HAP-1 (cell line): ENCODE measurements at regions not wholly inside any gene's neighbourhood (a gene's known extent, or its start where the extent isn't known, plus 50 kb on each side); places are given as distances from the start of the nearest gene placed in this dataset.

Source experiments
- DNase-seq, 2 experiments: peaks; one replicate each; pipeline ENCODE4 v3.0.0-alpha.2; 2016 to 2020; ENCODE audit warnings: low spot score in 2 of 2
- H3K27me3 ChIP-seq: fragments of 250-450 bp; sonication (Bioruptor Pico); 2 replicates; pipeline ENCODE4 v1.5.1; 2020; ENCODE audit warnings: low read depth, mild to moderate bottlenecking, moderate library complexity
- H3K36me3 ChIP-seq: fragments of 250-450 bp; sonication (Bioruptor Pico); replicated peaks from 2 replicates; pipeline ENCODE4 v1.5.1; 2020; ENCODE audit warnings: mild to moderate bottlenecking
- H3K4me1 ChIP-seq: fragments of 250-450 bp; sonication (Bioruptor Pico); 2 replicates; pipeline ENCODE4 v1.5.1; 2020; ENCODE audit warnings: mild to moderate bottlenecking
- H3K4me3 ChIP-seq: fragments of 250-450 bp; sonication (Bioruptor Pico); 2 replicates; pipeline ENCODE4 v1.5.1; 2020; ENCODE audit warnings: mild to moderate bottlenecking, moderate library complexity
- H3K9me3 ChIP-seq: fragments of 250-450 bp; sonication (Bioruptor Pico); 2 replicates; pipeline ENCODE4 v1.5.1; 2020; ENCODE audit warnings: mild to moderate bottlenecking, moderate library complexity
- in situ Hi-C: fragments of 300-500 bp; cut with MboI; formaldehyde crosslinking; loops from 3 replicates; pipeline ENCODE4 v1.14.3; 2020; ENCODE audit warnings: low sequenced_read_pairs, inconsistent platforms, mixed read lengths

DNA sequence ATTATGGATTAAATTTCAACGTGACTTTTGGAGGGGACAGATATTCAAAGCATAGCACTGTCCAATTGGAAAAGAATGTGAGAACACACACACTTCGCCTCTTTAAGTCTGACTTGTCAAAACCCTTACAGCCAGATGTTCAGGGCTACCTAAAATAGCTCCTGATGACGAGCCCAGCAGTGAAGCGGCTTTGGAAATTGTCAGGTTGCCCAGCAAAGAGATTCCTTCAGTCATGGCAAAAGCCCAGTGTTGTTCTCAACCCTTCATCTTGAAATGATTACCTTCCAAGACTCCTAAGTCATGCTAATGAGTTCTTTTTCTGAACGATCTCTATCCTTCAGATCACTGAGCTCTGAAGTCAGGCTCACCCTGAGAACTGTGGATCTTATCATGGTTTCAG is 436.6 kb downstream of the LRATD1 start:
- in situ Hi-C loops = no loop called here
- no peaks in the 10 kb centered on the region for H3K27me3 ChIP-seq

DNA sequence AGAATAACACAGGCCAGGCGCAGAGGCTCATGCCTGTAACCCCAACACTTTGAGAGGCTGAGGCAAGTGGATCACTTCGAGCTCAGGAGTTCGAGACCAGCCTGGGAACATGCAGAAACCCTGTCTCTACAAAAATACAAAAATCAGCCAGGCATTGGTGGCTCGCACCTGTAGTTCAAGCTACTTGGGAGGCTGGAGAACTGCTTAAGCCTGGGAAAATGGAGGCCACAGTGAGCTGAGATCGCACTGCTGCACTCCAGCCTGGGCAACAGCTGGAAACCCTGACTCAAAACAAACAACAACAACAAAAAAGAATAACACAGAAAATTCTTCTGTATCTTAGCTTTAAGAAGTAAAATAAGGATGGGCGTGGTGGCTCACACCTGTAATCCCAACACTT is 440.3 kb downstream of the LRATD1 start:
- Histone ChIP-seq H3K36me3 (no peaks in the 10 kb centered on the region), H3K27me3 (no peaks in the 10 kb centered on the region), H3K4me1 (peaks cover 17% of the 10 kb centered on the region), H3K9me3 (no peaks in the 10 kb centered on the region), H3K4me3 (no peak overlapping the region)
- no peak for DNase-seq
- in situ Hi-C loops = no loop called here

More for the DNA sequence above, 436.6 kb downstream of the LRATD1 start:
- Histone ChIP-seq H3K36me3 (no peaks in the 10 kb centered on the region), H3K4me1 (peaks cover 11% of the 10 kb centered on the region), H3K4me3 (no peak overlapping the region), H3K9me3 (0 out of 2 replicates have a peak, but pooled peaks cover 4% of the 10 kb centered on the region)
- peak; percentile 36 to 53 for DNase-seq

DNA sequence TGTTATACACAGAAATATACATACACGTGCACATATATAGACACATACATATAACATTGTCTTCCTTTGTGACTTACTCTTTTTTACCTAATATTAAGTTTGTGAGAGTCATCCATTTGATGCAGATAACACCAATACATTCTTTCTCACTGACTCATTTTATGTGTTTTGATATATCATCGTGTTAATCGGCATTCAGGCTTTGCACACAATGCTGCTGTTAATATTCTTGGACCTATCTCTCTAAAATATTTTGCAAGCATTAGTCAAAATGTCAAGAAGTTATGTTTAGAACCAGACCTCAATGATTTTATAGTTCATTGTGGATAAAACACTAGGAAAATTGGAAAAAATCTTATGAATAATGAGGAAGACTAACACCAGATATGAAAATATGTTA is 441.1 kb downstream of the LRATD1 start:
- no peaks in the 10 kb centered on the region for H3K9me3 ChIP-seq
- in situ Hi-C loops = no loop called here
- no peak for DNase-seq
- no peak overlapping the region for H3K4me3 ChIP-seq
- H3K4me1 ChIP-seq = peaks cover 16% of the 10 kb centered on the region
- H3K27me3 ChIP-seq = no peaks in the 10 kb centered on the region
- H3K36me3 ChIP-seq = no peaks in the 10 kb centered on the region

DNA sequence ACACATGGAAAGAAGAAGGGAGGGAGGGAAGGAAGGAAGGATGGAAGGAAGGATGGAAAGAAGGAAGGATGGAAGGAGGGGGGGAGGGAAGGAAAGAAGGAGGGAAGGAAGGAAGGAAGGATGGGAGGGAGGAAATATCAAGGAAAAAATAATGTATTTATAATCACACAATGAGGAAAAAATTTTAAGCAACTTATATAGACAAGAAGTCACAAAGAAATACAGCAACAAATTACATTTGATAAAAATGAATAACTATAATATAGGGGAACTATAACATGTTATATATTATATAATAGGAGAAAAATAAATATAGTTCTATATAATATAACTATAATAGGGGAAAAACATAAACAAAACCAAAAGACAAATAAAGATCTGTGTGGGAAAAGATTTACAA is 441.8 kb downstream of the LRATD1 start:
- H3K9me3 ChIP-seq = no peaks in the 10 kb centered on the region
- no peak overlapping the region for H3K4me3 ChIP-seq
- no peak for DNase-seq
- in situ Hi-C loops = no loop called here
- no peaks in the 10 kb centered on the region for H3K27me3 ChIP-seq
- peaks cover 9% of the 10 kb centered on the region for H3K4me1 ChIP-seq
- no peaks in the 10 kb centered on the region for H3K36me3 ChIP-seq

DNA sequence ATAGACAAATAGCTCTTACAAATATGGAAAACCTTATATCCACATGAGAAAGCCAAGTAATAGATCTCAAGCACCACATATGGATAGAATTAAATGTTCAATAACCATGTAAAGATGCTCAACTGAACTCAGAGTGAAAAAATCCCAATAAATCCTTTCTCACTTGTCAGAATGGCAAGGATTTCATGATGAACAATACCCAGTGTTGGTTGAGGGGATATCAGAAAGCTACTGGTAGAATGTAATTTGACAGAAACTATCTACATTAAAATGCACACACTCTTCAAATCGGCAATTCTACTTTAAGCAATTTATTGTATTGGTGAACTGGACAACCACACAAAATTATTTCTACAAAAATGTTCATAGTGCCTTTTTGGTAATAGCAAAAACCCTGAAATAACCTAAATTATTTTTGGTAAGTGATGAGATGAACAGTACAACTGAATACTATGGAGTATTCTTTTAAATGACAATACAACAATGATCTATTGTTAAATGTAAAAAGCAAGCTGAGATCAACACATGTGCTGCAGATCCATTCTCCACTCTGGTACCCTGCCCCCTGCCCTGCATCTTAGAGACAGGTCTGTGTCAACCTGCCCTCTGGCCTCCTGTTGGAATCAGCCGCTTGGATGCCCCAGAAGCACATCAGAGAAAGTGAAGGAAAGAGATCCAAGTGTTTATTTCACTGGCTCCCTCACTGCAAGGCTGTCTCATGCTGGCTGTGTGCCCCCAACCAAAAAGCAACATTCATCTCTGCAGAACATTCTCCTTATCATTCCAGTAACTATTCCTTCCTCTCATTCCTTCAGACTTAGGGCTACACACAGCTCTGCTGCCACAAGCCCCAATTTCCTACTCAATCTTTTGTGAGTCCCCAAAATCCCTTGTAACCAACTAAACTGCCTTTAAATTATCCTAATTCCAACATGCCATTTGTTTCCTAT is 442.5 kb downstream of the LRATD1 start:
- Histone ChIP-seq H3K9me3 (no peaks in the 10 kb centered on the region), H3K36me3 (no peaks in the 10 kb centered on the region), H3K4me1 (peaks cover 6% of the 10 kb centered on the region), H3K4me3 (no peak overlapping the region), H3K27me3 (no peaks in the 10 kb centered on the region)
- DNase-seq = no peak
- in situ Hi-C loops = no loop called here

DNA sequence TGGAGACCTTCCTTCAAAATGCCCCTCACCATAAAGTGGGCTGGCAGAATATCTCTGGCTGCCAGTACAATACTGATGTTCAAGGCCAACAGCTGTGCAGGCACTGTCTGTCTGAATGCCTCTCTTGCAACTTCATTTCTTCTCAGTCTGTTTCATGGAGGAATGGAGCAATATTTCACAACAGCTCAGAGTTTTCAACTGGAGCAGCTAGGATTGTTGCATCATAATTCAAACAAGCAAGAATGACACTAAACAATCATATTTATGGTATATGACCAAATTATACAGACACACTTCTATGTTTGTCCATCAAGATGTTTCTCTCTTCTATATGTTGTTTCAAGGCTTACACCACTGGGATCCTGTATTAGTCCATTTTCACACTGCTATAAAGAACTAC is 444.2 kb downstream of the LRATD1 start:
- Histone ChIP-seq H3K4me1 (peaks cover 6% of the 10 kb centered on the region), H3K9me3 (no peaks in the 10 kb centered on the region), H3K27me3 (no peaks in the 10 kb centered on the region), H3K4me3 (no peak overlapping the region), H3K36me3 (no peaks in the 10 kb centered on the region)
- in situ Hi-C loops = no loop called here
- DNase-seq = no peak

DNA sequence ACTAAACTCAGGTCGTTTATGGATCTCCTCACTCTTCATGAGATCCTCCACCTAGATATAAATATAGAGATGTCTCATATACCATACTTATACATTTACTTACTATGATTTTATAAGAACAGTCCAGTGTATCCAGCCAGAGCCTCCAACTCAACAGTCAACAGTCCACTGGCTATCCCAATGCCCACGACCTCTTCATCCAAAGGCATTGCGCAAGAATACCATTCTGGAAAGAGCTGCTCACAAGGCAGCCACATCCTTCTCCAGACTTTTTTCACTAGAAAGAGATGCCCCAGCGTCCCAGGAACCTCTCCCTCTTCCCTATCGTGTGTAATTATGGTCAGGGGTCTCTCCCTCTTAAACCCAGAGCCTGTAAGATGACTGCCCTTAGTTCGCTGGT is 448.8 kb downstream of the LRATD1 start:
- H3K4me1 ChIP-seq = no peaks in the 10 kb centered on the region

DNA sequence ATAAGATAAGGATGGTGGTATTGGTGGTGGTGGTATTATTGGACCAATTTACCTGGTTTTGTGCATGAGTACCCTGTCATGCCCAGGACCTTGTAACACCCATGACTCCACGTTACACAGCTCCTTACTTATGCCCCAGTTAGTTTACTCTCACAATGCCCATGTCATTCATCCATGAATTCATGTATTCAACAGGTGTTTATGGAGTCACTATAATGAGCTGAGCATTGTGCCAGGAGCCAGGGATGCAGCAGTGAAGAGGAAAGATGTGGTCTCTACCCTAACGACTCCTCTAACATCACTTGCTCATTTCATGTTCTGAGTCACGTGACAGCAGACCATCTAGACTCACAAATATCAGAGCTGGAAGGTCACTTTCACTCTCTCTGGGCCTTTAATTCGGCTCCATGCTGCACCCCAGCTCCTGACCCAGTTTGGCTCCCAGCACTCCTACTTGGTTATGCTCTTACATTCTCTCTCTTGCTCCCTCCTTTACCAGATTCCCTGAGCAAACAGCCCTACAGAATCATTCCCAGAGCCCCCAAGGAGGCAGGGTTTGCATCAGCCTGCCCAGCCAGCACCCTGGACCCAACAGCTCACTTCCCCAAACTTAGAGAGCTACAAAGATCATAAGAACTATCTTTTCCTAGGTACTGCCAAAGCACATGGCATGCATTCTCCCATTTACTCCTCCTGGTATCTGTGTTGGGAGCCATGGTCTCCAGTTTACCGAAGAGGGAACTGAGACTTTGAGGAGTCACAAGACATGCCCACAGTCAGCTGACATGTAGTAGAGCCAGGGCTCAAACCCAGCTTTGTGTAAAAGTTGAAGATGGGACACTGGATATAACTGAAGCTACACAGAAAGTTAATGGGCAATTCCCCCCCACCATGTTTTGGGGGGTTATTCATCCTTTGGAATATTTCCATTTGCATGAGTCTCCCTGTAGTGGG is 449.9 kb downstream of the LRATD1 start:
- DNase-seq = no peak

More for the DNA sequence above, 448.8 kb downstream of the LRATD1 start:
- no peak for DNase-seq
- in situ Hi-C loops = no loop called here
- Histone ChIP-seq H3K9me3 (no peaks in the 10 kb centered on the region; the same call in 1 of the 2 replicates), H3K27me3 (no peaks in the 10 kb centered on the region), H3K36me3 (no peaks in the 10 kb centered on the region), H3K4me3 (no peak overlapping the region)

DNA sequence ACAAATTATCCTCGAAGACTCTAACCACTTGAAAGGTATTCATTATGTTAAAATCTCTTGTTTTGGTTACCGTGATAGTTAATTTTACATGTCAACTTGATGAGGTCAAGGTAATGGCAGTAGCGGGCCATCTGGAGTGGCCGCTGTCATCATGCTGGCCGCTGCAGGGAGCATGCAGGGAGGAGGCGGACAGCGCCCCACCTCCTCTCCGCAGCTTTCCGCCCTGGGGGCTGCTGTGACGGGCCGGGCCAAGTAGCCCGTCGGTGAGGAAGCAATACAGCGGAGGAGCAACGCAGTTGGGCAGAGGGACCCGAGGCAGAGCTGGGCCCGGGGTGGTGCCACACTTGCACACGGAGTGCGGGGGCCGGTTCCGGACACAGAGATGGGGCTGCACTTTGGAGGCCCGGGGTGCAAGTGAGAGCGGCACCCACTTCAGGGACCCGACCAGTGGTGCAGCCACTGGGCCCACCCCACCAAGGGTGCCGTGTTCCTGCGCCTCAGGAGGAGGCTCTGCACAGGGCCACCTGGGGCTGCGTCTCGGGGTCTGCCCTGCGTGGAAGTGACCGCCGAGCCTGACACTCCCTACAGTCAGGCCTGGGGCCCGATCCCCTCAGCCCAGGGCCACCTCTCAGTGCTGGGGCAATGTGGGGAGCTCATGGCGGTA is 452.4 kb downstream of the LRATD1 start:
- Histone ChIP-seq H3K36me3 (no peaks in the 10 kb centered on the region), H3K4me1 (no peaks in the 10 kb centered on the region), H3K9me3 (no peaks in the 10 kb centered on the region; the same call in 1 of the 2 replicates), H3K4me3 (no peak overlapping the region), H3K27me3 (no peaks in the 10 kb centered on the region)
- DNase-seq = no peak
- in situ Hi-C loops = no loop called here

More for the DNA sequence above, 449.9 kb downstream of the LRATD1 start:
- in situ Hi-C loops = no loop called here
- H3K36me3 ChIP-seq = no peaks in the 10 kb centered on the region
- H3K4me3 ChIP-seq = no peak overlapping the region
- H3K27me3 ChIP-seq = no peaks in the 10 kb centered on the region
- no peaks in the 10 kb centered on the region for H3K4me1 ChIP-seq
- H3K9me3 ChIP-seq = no peaks in the 10 kb centered on the region; the same call in 1 of the 2 replicates

DNA sequence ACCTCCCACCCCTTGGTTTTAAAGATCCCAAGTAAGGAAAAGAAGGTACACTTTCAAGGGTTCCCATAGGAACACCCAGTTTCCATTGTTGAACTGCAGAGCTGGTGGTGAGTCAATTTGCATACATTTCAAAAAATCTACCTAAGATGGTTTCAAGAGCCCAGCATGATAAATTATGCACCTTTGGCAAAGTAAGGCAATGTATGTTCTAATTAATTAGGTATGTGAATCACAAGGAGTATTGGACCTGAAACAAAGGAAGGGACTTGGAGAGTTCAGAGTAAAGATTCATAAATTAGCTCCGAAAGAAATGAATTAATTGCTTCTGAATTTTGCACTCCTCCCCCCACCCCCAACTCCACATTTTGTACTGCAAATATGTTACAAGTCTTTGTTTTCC is 459.7 kb downstream of the LRATD1 start:
- Histone ChIP-seq H3K9me3 (no peaks in the 10 kb centered on the region), H3K27me3 (no peaks in the 10 kb centered on the region), H3K36me3 (no peaks in the 10 kb centered on the region), H3K4me1 (peaks cover 36% of the 10 kb centered on the region), H3K4me3 (no peak overlapping the region)
- in situ Hi-C loops = no loop called here
- peak in 1 of 2 experiments; percentile 56 for DNase-seq

DNA sequence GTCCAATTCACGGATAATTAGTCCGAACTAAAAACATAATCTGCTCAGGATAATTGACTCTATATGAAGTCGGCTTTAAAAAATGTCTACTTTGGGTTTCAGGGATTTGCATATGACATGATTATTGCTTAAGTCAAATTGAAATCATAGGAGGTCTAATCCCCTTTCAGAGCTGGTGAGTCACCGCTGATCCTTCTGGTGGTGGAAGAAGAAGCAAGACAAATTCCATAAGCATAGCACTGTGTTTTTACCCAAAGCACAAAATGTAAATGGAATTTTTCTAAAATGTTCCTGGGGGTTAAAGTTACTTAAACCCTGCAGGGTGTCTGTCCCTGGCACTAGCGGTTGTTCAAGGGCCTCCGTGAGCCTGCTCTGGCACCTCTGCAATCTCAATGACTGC is 460.2 kb downstream of the LRATD1 start:
- H3K9me3 ChIP-seq = no peaks in the 10 kb centered on the region
- in situ Hi-C loops = no loop called here
- H3K27me3 ChIP-seq = no peaks in the 10 kb centered on the region
- H3K4me1 ChIP-seq = peaks cover 36% of the 10 kb centered on the region
- H3K36me3 ChIP-seq = no peaks in the 10 kb centered on the region
- H3K4me3 ChIP-seq = peak overlapping the region; percentile 6; the same call in 1 of the 2 replicates
- DNase-seq = peak; percentile 54 to 96

DNA sequence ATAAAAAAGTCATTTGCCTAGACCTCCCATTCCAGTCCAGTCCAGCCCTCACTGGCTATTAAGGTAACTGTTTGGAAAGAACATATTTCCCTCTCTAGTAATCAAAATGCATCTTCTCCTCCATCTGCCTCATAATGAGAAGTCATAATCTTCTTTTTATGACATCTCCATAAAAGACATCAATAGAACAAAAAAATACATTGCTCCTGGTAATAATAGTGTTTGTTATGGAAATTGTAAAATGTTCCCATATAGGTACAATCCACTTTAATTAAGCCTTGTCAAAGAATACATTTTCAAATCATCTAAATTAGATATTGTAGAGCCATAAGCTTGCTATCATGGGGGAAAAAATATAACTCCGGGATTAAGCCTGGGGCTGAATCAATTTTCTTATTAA is 461.6 kb downstream of the LRATD1 start:
- in situ Hi-C loops = no loop called here

DNA sequence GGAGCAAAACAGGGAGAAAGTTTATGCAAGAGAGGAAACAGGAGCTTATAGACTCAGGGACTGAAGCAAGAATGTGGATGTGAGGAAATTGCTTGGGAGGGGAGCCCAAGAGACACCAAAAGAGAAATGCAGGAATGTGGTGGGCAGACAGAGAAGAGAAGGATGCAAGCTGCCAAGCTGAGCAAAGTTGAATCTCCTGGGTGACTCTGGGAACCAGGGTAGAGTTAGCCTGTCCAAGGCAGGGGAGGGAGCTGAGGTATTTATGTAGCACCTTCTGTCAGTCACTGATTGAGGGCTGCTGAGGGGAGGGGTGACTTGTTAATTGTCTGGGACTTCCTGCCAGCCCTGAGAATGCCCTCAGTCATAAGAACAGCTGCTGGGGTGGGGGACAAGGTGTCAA is 464.3 kb downstream of the NBAS start:
- Histone ChIP-seq H3K36me3 (no peaks in the 10 kb centered on the region), H3K4me1 (peaks cover 27% of the 10 kb centered on the region), H3K27me3 (no peaks in the 10 kb centered on the region), H3K9me3 (no peaks in the 10 kb centered on the region), H3K4me3 (no peak overlapping the region)
- DNase-seq = no peak
- in situ Hi-C loops = no loop called here

More for the DNA sequence above, 461.6 kb downstream of the LRATD1 start:
- Histone ChIP-seq H3K36me3 (no peaks in the 10 kb centered on the region), H3K27me3 (no peaks in the 10 kb centered on the region), H3K4me3 (no peak overlapping the region), H3K4me1 (peaks cover 36% of the 10 kb centered on the region), H3K9me3 (no peaks in the 10 kb centered on the region)
- DNase-seq = peak; percentile 72 to 99
